GM12878 (cell line): ENCODE measurements at regions not wholly inside any gene's neighbourhood (a gene's known extent, or its start where the extent isn't known, plus 50 kb on each side); places are given as distances from the start of the nearest gene placed in this dataset.

Experiments
- ATF7 ChIP-seq: fragments of 450-650 bp; IDR thresholded peaks from 2 replicates; pipeline ENCODE4 v1.6.1; 2016; ENCODE audit warnings: low read depth, mild to moderate bottlenecking
- CBFB ChIP-seq: IDR thresholded peaks from 2 replicates; pipeline ENCODE4 v1.6.1; 2016; ENCODE audit warnings: antibody characterized with exemption, low read depth
- CHD1 ChIP-seq: IDR thresholded peaks from 2 replicates; pipeline ENCODE4 v1.6.1; 2012; ENCODE audit warnings: low read depth, low read length, improper control_type of control experiment
- EGR1 ChIP-seq, 2 experiments: IDR thresholded peaks; 1 replicate in 1 of 2; 2 replicates in 1 of 2; pipeline ENCODE4 v1.6.1; 2011 to 2012; ENCODE audit warnings: low read depth in 2 of 2, low read length in 2 of 2, borderline replicate concordance in 1 of 2, mild to moderate bottlenecking in 1 of 2, moderate library complexity in 1 of 2
- POLR2A ChIP-seq: IDR thresholded peaks from 2 replicates; pipeline ENCODE4 v1.6.1; 2011; ENCODE audit warnings: low read depth, mild to moderate bottlenecking, low read length
- TF ChIP-seq, protein P1 (sequence below): IDR thresholded peaks from 2 replicates; pipeline ENCODE4 v1.6.1; 2012; ENCODE audit warnings: low read length, inconsistent platforms
- TF ChIP-seq, protein P2 (sequence below), 3 experiments: IDR thresholded peaks in 2 of 3; conservative IDR thresholded peaks in 1 of 3; 2 replicates each; pipeline ENCODE4 v1.5.1; 2011; ENCODE audit warnings: low read depth in 3 of 3, low read length in 3 of 3, mild to moderate bottlenecking in 3 of 3, control low read depth in 2 of 3, moderate library complexity in 2 of 3, inconsistent platforms in 1 of 3, mixed read lengths in 1 of 3; ENCODE audit not compliant: control insufficient read depth in 2 of 3, insufficient read depth in 1 of 3; ENCODE audit errors: extremely low read depth in 1 of 3

DNA sequence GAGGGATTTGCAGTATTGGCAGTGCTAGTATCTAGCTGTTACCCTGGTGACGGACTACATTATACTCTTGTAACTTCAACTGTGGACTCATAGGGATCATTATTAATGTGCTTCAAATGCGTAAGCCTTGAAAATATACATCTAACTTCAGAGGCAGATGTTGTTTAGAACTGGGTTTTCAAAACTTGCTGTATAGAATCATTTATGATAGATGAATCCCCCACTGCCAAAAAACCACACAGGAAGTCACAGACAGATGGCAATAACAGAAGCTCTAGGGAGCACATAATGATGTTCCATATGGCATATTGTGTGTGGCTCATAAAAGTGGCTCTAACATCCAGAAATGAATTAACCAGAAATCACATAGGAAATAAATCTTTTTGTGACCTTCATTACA lies 62.3 kb upstream of the RELL1 start:
- TF ChIP-seq, protein P1, sequence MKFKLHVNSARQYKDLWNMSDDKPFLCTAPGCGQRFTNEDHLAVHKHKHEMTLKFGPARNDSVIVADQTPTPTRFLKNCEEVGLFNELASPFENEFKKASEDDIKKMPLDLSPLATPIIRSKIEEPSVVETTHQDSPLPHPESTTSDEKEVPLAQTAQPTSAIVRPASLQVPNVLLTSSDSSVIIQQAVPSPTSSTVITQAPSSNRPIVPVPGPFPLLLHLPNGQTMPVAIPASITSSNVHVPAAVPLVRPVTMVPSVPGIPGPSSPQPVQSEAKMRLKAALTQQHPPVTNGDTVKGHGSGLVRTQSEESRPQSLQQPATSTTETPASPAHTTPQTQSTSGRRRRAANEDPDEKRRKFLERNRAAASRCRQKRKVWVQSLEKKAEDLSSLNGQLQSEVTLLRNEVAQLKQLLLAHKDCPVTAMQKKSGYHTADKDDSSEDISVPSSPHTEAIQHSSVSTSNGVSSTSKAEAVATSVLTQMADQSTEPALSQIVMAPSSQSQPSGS: no peak
- TF ChIP-seq ATF7: no peak
- TF ChIP-seq, protein P2, sequence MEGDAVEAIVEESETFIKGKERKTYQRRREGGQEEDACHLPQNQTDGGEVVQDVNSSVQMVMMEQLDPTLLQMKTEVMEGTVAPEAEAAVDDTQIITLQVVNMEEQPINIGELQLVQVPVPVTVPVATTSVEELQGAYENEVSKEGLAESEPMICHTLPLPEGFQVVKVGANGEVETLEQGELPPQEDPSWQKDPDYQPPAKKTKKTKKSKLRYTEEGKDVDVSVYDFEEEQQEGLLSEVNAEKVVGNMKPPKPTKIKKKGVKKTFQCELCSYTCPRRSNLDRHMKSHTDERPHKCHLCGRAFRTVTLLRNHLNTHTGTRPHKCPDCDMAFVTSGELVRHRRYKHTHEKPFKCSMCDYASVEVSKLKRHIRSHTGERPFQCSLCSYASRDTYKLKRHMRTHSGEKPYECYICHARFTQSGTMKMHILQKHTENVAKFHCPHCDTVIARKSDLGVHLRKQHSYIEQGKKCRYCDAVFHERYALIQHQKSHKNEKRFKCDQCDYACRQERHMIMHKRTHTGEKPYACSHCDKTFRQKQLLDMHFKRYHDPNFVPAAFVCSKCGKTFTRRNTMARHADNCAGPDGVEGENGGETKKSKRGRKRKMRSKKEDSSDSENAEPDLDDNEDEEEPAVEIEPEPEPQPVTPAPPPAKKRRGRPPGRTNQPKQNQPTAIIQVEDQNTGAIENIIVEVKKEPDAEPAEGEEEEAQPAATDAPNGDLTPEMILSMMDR (IDR thresholded peaks at IDR 0.05 in 2 of 3, conservative IDR thresholded peaks at IDR 0.05 in 1 of 3; ENCODE audit: control insufficient read depth in 2 of 3, extremely low read depth in 1 of 3, insufficient read depth in 1 of 3, low read depth in 3 of 3, low read length in 3 of 3): no peak
- TF ChIP-seq CHD1: no peak
- TF ChIP-seq POLR2A: no peak
- no peak for TF ChIP-seq EGR1 (IDR thresholded peaks at IDR 0.05; ENCODE audit: borderline replicate concordance in 1 of 2, low read depth in 2 of 2, low read length in 2 of 2)
- no peak for TF ChIP-seq CBFB
